ENCODE measurements at regions not wholly inside any gene's neighbourhood (a gene's known extent, or its start where the extent isn't known, plus 50 kb on each side); places are given as distances from the start of the nearest gene placed in this dataset.

- WGBS, 5 donors: 86 to 94% (median 90%) methylated on average over 5 of the region's 5 CpGs
- no peaks in the 10 kb centered on the region for H3K36me3 ChIP-seq
These were observed 100.9 kb upstream of the NEBL start for GRCh38 chr10:20998036-20998435.

GRCh38 chr10:20995123-20995987, 98.2 kb upstream of the NEBL start:
- no peaks in the 10 kb centered on the region for H3K36me3 ChIP-seq
- no peak for DNase-seq
- TF ChIP-seq POLR2AphosphoS5 (IDR thresholded peaks at IDR 0.05) (no peak), POLR2A (IDR thresholded peaks at IDR 0.05) (no peak), CTCF (IDR thresholded peaks at IDR 0.05 in 8 of 11, conservative IDR thresholded peaks at IDR 0.05 in 3 of 11) (no peak)
- H3K9me3 ChIP-seq: no peaks in the 10 kb centered on the region
- H3K27me3 ChIP-seq (replicated peaks in 1 of 7): no peaks in the 10 kb centered on the region
- no peak overlapping the region for H3K4me3 ChIP-seq
- H3K27ac ChIP-seq: no peak overlapping the region
- H3K4me1 ChIP-seq: no peaks in the 10 kb centered on the region
- intact Hi-C loops (cut with DNase I; ENCODE audit: low total_unique reads): no loop called here
- 61 to 73% (median 69%) methylated on average over 14 of the region's 14 CpGs for WGBS, 5 donors

More at GRCh38 chr10:20998036-20998435, 100.9 kb upstream of the NEBL start:
- TF ChIP-seq POLR2AphosphoS5 (IDR thresholded peaks at IDR 0.05): no peak
- no peak for TF ChIP-seq POLR2A (IDR thresholded peaks at IDR 0.05)
- no peak for TF ChIP-seq CTCF (IDR thresholded peaks at IDR 0.05 in 8 of 11, conservative IDR thresholded peaks at IDR 0.05 in 3 of 11)
- Histone ChIP-seq H3K27ac (no peak overlapping the region), H3K9me3 (no peaks in the 10 kb centered on the region), H3K27me3 (replicated peaks in 1 of 7) (no peaks in the 10 kb centered on the region), H3K4me3 (no peak overlapping the region), H3K4me1 (no peaks in the 10 kb centered on the region)
- intact Hi-C loops (cut with DNase I; ENCODE audit: low total_unique reads): no loop called here
- no peak for DNase-seq

GRCh38 chr10:20993830-20994527, 96.9 kb upstream of the NEBL start:
- Histone ChIP-seq H3K4me3 (no peak overlapping the region), H3K27ac (no peak overlapping the region), H3K27me3 (replicated peaks in 1 of 7) (no peaks in the 10 kb centered on the region), H3K4me1 (no peaks in the 10 kb centered on the region), H3K36me3 (no peaks in the 10 kb centered on the region), H3K9me3 (no peaks in the 10 kb centered on the region)
- intact Hi-C loops (cut with DNase I; ENCODE audit: low total_unique reads): no loop called here
- DNase-seq: no peak
- TF ChIP-seq POLR2AphosphoS5 (IDR thresholded peaks at IDR 0.05) (no peak), CTCF (IDR thresholded peaks at IDR 0.05 in 8 of 11, conservative IDR thresholded peaks at IDR 0.05 in 3 of 11) (no peak), POLR2A (IDR thresholded peaks at IDR 0.05) (no peak)
- WGBS, 5 donors: 93 to 96% (median 94%) methylated on average over 7 of the region's 7 CpGs

- Histone ChIP-seq H3K27me3 (replicated peaks in 1 of 7) (no peaks in the 10 kb centered on the region), H3K4me3 (no peak overlapping the region), H3K27ac (no peak overlapping the region), H3K36me3 (no peaks in the 10 kb centered on the region), H3K4me1 (no peaks in the 10 kb centered on the region), H3K9me3 (no peaks in the 10 kb centered on the region)
- intact Hi-C loops (cut with DNase I; ENCODE audit: low total_unique reads): no loop called here
- DNase-seq: no peak
- TF ChIP-seq POLR2A (IDR thresholded peaks at IDR 0.05) (no peak), POLR2AphosphoS5 (IDR thresholded peaks at IDR 0.05) (no peak), CTCF (IDR thresholded peaks at IDR 0.05 in 8 of 11, conservative IDR thresholded peaks at IDR 0.05 in 3 of 11) (no peak)
- 80 to 95% (median 90%) methylated on average over 4 of the region's 4 CpGs for whole genome bisulfite sequencing, 5 donors
These were observed 96.3 kb upstream of the NEBL start for GRCh38 chr10:20993389-20993788.
